Type B pancreatic cell (in vitro differentiated cells): ENCODE measurements at regions not wholly inside any gene's neighbourhood (a gene's known extent, or its start where the extent isn't known, plus 50 kb on each side); places are given as distances from the start of the nearest gene placed in this dataset.

ENCODE experiments used
- DNase-seq: peaks from one replicate; pipeline ENCODE4 v3.0.0; 2021; ENCODE audit warnings: mixed read lengths; ENCODE audit not compliant: unreplicated experiment; ENCODE audit errors: extremely low spot score
- H3K27ac Mint-ChIP-seq: 2 replicates; pipeline ENCODE4 v1.8.0; 2021; ENCODE audit warnings: mild to moderate bottlenecking, mixed read lengths
- H3K27me3 Mint-ChIP-seq: 2 replicates; pipeline ENCODE4 v1.8.0; 2021; ENCODE audit warnings: mixed read lengths
- H3K36me3 Mint-ChIP-seq: 2 replicates; pipeline ENCODE4 v1.8.0; 2021; ENCODE audit warnings: mixed read lengths
- H3K4me1 Mint-ChIP-seq: one replicate; pipeline ENCODE4 v1.8.0; 2021; ENCODE audit warnings: mixed read lengths; ENCODE audit not compliant: unreplicated experiment
- H3K4me3 Mint-ChIP-seq: 2 replicates; pipeline ENCODE4 v1.8.0; 2021; ENCODE audit warnings: mild to moderate bottlenecking, mixed read lengths
- H3K9me3 Mint-ChIP-seq: 2 replicates; pipeline ENCODE4 v1.8.0; 2021; ENCODE audit warnings: mixed read lengths
- TF ChIP-seq, protein P1 (sequence below): fragments of 200-600 bp; sonication (generic); conservative IDR thresholded peaks from 2 replicates; pipeline ENCODE4 v1.5.0; 2021; ENCODE audit warnings: antibody characterized with exemption, mild to moderate bottlenecking

DNA sequence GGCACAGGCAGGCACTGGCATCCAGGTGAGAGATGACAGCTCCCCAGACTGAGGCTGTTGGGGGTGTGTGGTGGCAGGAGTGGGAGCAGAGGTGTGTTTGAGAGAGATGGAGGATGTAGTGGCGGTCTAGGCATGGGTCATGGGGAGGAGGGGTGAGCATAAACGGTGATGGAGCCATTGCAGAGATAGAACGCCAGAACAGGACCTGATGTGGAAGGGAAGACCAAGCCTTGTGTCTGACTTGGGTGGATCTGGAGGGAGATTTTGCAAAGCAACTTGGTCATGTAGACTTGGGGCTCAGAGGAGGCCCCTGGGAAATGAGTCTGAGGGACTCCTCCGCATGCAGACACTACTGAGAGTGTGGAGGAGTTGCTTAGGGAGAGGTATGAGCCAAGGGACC is 50.0 kb upstream of the CLDN5 start:
- Mint-ChIP-seq H3K4me3 (no peak overlapping the region), H3K36me3 (no peaks in the 10 kb centered on the region), H3K27me3 (peaks cover 5% of the 10 kb centered on the region), H3K4me1 (peaks cover 6% of the 10 kb centered on the region), H3K27ac (no peak overlapping the region), H3K9me3 (no peaks in the 10 kb centered on the region)
- TF ChIP-seq, protein P1, sequence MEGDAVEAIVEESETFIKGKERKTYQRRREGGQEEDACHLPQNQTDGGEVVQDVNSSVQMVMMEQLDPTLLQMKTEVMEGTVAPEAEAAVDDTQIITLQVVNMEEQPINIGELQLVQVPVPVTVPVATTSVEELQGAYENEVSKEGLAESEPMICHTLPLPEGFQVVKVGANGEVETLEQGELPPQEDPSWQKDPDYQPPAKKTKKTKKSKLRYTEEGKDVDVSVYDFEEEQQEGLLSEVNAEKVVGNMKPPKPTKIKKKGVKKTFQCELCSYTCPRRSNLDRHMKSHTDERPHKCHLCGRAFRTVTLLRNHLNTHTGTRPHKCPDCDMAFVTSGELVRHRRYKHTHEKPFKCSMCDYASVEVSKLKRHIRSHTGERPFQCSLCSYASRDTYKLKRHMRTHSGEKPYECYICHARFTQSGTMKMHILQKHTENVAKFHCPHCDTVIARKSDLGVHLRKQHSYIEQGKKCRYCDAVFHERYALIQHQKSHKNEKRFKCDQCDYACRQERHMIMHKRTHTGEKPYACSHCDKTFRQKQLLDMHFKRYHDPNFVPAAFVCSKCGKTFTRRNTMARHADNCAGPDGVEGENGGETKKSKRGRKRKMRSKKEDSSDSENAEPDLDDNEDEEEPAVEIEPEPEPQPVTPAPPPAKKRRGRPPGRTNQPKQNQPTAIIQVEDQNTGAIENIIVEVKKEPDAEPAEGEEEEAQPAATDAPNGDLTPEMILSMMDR = no peak
- DNase-seq = no peak

DNA sequence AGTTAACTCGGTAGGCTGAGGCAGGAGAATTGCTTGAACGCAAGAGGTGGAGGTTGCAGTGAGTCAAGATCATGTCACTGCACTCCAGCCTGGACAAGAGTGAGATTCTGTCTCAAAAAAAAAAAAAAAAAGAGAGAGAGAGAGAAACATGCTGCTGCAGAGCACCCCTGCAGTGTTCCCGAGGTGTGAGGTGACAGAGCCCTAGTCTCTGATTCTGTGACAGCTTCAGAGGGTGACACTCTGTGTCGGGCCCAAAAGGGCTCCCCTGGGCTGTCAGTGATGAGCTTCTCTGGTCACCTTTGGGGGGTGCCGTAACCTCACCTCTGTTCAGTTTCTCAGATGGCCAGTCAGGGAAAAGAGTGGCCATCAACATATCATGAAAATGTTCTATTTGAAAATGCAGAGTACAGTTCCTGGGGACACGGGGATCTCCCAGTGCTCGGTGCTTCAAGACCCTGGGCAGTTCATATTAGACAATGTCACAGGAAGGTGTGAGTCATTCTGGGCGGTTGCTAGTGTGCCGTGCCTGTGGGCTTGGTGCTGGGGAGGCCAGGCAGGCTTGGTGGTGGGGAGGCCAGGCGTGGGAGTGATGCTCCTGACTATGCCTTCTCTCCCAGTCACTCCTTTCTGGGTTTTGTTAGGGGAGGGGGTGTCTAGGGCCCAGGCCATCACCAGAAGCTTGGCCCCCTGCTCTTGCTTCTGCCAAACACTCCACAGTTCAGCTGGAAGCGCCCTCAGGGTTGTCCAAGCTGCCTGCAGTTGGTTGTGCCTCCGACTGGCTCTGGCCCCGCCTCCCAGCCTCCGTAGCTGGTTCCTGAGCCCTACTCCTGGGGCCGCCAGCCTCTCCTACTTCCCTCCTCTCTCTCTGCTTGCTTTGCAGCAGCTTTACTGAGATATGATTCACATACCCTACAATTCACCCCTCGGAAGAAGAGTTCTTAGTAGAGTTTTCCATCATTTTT is 52.5 kb upstream of the CLDN5 start:
- no peak overlapping the region for H3K4me3 Mint-ChIP-seq
- H3K4me1 Mint-ChIP-seq = peaks cover 6% of the 10 kb centered on the region
- no peaks in the 10 kb centered on the region for H3K36me3 Mint-ChIP-seq
- DNase-seq = no peak
- no peaks in the 10 kb centered on the region for H3K27me3 Mint-ChIP-seq
- TF ChIP-seq, protein P1 = no peak
- H3K27ac Mint-ChIP-seq = no peak overlapping the region
- H3K9me3 Mint-ChIP-seq = no peaks in the 10 kb centered on the region

DNA sequence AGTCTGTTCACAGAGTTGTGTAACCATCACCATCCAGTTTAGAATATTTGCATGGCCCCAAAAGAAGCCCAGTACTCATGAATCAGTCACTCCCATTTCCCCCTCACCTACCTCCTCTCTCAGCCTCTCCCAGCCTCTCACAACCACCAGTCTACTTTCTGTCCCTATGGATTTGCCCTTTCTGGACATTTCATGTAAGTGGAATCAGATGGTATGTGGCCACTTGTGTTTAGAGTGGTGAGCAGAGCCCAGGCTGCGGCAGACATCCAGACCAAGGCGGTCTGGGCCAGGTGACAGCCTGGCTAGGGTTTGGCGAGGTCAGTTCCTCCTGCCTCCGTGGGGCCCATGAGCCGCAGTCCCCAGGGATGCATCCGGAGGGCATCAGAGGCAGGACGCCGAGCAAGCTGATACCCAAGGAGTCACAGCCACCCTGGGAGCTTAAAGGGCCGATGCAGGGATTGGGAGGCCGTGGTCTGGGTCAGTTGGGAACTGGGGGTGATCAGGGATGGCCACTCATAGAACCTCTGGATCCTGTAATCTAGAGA is 53.3 kb upstream of the CLDN5 start:
- DNase-seq = no peak
- H3K27ac Mint-ChIP-seq = no peak overlapping the region
- TF ChIP-seq, protein P1 = no peak
- H3K4me3 Mint-ChIP-seq = no peak overlapping the region
- H3K9me3 Mint-ChIP-seq = no peaks in the 10 kb centered on the region
- H3K4me1 Mint-ChIP-seq = peaks cover 6% of the 10 kb centered on the region
- no peaks in the 10 kb centered on the region for H3K36me3 Mint-ChIP-seq
- H3K27me3 Mint-ChIP-seq = no peaks in the 10 kb centered on the region

DNA sequence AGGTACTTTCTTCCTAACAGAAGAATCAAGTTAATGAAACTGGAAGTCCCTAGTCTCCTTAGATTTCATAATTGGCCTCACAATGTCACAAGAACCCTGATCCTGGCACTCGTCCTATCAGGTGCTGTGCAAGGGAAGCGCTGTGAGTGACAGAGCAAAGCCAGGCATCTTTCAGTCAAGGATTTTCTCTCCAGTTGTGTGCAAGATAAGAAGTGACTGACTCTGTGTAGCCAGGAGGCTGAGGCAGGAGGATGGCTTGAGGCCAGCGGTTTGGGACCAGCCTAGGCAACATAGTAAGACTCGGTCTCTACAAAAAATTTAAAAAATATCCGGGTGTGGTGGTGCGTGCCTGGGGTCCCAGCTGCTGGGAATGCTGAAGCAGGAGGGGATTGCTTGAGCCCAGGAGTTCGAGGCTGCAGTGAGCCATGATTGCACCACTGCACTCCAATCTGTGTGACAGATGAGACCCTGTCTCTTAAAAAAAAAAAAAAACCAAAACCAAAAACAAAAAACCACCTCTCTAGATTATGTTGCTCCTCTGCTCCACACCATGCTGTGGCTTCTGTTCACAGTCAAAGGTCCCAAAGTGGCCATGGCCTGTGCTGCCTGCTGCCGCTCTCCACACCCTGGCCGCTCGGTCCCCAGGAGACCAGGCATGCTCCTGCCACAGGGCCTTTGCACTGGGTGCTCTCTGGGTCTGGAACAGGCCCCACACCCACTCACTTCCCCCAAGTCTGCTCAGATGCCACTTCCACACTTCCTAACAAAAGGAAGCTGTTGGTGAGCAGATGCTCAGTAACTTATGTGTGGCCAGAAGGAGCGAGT is 54.2 kb upstream of the CLDN5 start:
- H3K27me3 Mint-ChIP-seq = no peaks in the 10 kb centered on the region
- no peak overlapping the region for H3K27ac Mint-ChIP-seq
- TF ChIP-seq, protein P1 = no peak
- peaks cover 6% of the 10 kb centered on the region for H3K4me1 Mint-ChIP-seq
- DNase-seq = no peak
- no peaks in the 10 kb centered on the region for H3K36me3 Mint-ChIP-seq
- no peak overlapping the region for H3K4me3 Mint-ChIP-seq
- H3K9me3 Mint-ChIP-seq = no peaks in the 10 kb centered on the region

DNA sequence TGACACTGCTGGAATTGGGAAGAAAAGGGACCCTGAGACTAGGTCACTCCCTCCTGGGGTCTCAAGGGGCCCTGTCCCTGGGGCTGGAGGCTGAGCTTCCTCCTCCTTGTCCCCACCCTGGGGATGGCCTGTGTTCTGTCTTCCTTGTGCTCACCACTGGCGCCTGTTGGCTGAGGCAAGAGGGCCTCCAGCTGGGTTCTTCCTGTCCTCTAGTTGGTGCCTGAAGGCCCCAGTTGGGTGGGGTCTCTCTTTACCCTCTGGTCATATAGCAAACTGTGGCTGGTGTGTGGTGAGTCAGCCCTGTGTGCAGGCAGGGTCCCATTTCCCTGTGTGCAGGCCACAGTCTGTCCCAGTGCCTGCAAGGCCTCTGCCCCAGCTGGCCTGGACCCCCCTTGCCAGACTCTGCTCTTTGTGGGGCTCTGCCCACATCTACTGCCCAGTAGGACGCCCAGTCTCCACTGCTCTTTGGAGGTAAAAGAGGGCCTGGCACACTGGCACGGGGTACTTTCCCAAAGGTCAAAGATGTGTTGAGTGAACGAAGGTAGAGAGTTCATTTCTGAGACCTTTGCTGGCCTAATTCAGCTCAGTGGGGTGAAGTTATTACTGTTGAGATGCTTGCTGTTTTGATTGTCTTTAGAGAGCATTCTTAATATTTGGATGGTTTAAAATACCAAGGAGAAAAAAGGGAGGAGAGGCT is 55.1 kb upstream of the CLDN5 start:
- no peaks in the 10 kb centered on the region for H3K36me3 Mint-ChIP-seq
- DNase-seq = no peak
- peaks cover 6% of the 10 kb centered on the region for H3K4me1 Mint-ChIP-seq
- no peaks in the 10 kb centered on the region for H3K27me3 Mint-ChIP-seq
- no peak overlapping the region for H3K4me3 Mint-ChIP-seq
- no peaks in the 10 kb centered on the region for H3K9me3 Mint-ChIP-seq
- H3K27ac Mint-ChIP-seq = no peak overlapping the region
- TF ChIP-seq, protein P1 = no peak
